ENCODE measurements at regions not wholly inside any gene's neighbourhood (a gene's known extent, or its start where the extent isn't known, plus 50 kb on each side); places are given as distances from the start of the nearest gene placed in this dataset.

- Mint-ChIP-seq H3K4me1 (peaks cover 54% of the 10 kb centered on the region), H3K27me3 (ENCODE audit: insufficient read depth, low read depth, poor library complexity) (peaks cover 16% of the 10 kb centered on the region), H3K9me3 (peaks cover 3% of the 10 kb centered on the region), H3K4me3 (no peak overlapping the region), H3K36me3 (ENCODE audit: low read depth) (peaks cover 3% of the 10 kb centered on the region; the same call in 2 of the 3 replicates), H3K27ac (no peak overlapping the region)
- Histone ChIP-seq H3K4me2 (no peak overlapping the region), H3K79me2 (replicated peaks; ENCODE audit: insufficient read depth) (no peaks in the 10 kb centered on the region), H3K27ac (ENCODE audit: low read depth) (no peak overlapping the region), H3K4me3 (no peak overlapping the region), H2AFZ (no peak overlapping the region), H4K20me1 (replicated peaks; ENCODE audit: insufficient read depth) (no peaks in the 10 kb centered on the region), H3K36me3 (ENCODE audit: insufficient read depth) (no peaks in the 10 kb centered on the region), H3F3A (replicated peaks; ENCODE audit: low read depth) (no peaks in the 10 kb centered on the region; the same call in 1 of the 2 replicates), H3K27me3 (ENCODE audit: insufficient read depth) (no peaks in the 10 kb centered on the region), H3K9me2 (ENCODE audit: insufficient read depth) (no peaks in the 10 kb centered on the region), H3K4me1 (ENCODE audit: insufficient read depth) (peaks cover 30% of the 10 kb centered on the region)
- TF ChIP-seq EZH2phosphoT487 (IDR thresholded peaks at IDR 0.05; ENCODE audit: unreplicated experiment) (no peak), EZH2 (IDR thresholded peaks at IDR 0.05; ENCODE audit: low read depth, unreplicated experiment) (no peak), NANOG (IDR thresholded peaks at IDR 0.05; ENCODE audit: borderline replicate concordance) (no peak), ZNF331 (CRISPR knock-in tag; IDR thresholded peaks at IDR 0.05; ENCODE audit: low read depth) (no peak), POLR2AphosphoS5 (IDR thresholded peaks at IDR 0.05; ENCODE audit: low read depth) (no peak), ZNF114 (CRISPR knock-in tag; IDR thresholded peaks at IDR 0.05) (no peak), CREB1 (CRISPR knock-in tag; IDR thresholded peaks at IDR 0.05; ENCODE audit: low read depth) (no peak), REST (IDR thresholded peaks at IDR 0.05; ENCODE audit: unreplicated experiment) (no peak), ZNF462 (CRISPR knock-in tag; IDR thresholded peaks at IDR 0.05) (no peak), STAT1 (IDR thresholded peaks at IDR 0.05; ENCODE audit: unreplicated experiment) (no peak), JUNB (IDR thresholded peaks at IDR 0.05; ENCODE audit: unreplicated experiment) (no peak)
- TF ChIP-seq, protein P1, sequence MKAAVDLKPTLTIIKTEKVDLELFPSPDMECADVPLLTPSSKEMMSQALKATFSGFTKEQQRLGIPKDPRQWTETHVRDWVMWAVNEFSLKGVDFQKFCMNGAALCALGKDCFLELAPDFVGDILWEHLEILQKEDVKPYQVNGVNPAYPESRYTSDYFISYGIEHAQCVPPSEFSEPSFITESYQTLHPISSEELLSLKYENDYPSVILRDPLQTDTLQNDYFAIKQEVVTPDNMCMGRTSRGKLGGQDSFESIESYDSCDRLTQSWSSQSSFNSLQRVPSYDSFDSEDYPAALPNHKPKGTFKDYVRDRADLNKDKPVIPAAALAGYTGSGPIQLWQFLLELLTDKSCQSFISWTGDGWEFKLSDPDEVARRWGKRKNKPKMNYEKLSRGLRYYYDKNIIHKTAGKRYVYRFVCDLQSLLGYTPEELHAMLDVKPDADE (IDR thresholded peaks at IDR 0.05), result no peak
- DNase-seq (ENCODE audit: low spot score) (no peak), ATAC-seq (no peak)
These were observed 182.2 kb upstream of the RAB4A start for GRCh38 chr1:229088711-229089110.

Measured in GM23338 (cell line).